RPMI7951 (cell line): ENCODE measurements at regions not wholly inside any gene's neighbourhood (a gene's known extent, or its start where the extent isn't known, plus 50 kb on each side); places are given as distances from the start of the nearest gene placed in this dataset.

Experiments
- DNase-seq: peaks from one replicate; pipeline ENCODE4 v3.0.0-alpha.2; 2012; ENCODE audit warnings: low read depth

- no peak for DNase-seq
Observed at GRCh38 chr5:133799571-133800237, 168.7 kb downstream of the C5orf15 start.

- DNase-seq = peak; percentile 29
Observed at GRCh38 chr5:133797167-133797566, 171.3 kb downstream of the C5orf15 start.

DNA sequence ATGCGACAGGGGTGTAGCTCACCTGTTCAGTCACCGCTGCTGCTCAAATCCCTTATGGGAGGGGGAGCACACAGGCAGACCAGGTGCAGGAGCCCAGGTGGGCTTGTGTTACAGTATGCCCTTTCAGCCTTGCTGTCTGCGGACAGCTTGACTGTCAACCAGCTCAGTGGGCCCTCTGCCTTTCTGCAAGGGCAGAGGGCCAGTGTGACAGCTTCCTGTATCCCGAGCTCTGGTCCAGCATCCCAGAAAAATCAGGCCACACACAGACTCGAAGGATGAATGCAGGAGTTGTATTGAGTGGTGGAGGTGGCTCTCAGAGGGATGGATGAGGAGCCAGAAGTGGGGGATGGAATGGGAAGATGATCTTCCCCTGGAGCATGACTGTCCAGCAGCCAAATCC, 172.2 kb downstream of the C5orf15 start:
- DNase-seq = no peak

DNA sequence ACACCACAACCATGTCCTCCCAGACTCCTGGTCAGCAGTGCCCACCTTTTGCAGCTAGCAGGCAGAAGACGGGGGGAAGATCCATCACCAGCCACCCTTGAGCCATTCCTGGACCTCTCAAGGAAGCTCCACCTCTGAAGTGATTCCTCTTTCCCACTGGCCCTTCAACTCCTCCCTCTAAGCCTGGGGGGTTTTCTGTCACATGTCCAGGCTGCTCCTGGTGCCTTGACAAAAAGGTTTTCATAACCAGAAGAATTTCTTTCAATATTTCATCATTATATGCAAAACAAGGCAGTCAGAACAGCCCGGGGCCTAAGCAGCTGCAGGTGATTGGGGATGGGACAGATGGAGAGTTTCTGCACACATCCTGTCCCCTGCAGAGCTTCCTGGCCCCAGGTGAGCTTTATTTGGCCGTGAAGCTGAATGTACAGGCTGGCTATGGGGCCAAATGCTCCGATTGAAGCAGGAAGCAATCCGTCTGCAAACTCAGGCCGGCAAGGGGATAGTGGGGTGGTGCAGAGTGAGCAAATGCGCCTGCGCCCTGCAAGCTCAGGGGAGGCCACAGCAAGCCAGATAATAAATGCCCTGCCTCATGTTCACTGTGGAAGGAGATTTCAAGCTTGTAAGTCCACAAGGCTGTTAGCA, 173.5 kb downstream of the C5orf15 start:
- no peak for DNase-seq

GRCh38 chr5:133793756-133794465, 174.5 kb downstream of the C5orf15 start:
- DNase-seq = no peak

GRCh38 chr5:133792655-133793054, 175.8 kb downstream of the C5orf15 start:
- no peak for DNase-seq

DNA sequence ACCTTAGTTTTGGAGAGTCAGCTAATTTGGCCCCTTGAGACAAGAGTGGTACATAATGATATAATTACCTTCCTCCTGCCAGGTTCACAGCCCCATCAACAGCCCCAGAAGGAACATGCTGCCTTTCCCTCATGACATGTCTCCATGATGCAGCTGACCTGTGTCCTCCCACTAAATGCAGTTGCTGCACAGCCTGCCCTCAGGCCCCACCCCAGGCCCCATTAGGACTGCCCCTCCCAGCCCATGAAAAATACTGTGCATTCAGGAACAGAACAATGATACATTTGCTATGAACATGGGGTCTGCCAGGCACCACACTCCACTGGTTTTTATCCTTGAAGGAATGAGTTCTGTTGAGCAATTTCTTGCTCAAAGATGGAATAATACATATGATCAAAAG, 176.4 kb downstream of the C5orf15 start:
- no peak for DNase-seq

- DNase-seq = no peak
Observed at GRCh38 chr5:133790898-133791297, 177.5 kb downstream of the C5orf15 start.

DNA sequence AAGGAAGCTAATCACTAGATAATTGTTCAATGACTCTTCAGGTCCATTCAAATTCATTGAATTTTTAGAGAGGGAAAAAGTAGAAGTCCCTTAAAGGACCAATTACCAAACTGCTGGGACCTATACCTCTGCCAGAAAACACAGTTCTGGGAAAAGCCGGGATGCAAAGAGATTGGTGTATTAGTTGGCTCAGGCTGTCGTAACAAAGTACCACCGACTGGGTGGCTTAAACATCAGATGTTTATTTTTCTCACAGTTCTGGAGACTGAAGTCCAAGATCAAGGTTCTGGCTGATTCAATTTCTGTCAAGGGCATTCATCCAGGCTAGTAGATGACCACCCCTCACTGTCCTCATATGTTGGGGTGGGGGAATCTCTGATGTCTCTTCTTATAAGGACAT, 177.1 kb upstream of the FSTL4 start:
- no peak for DNase-seq

DNA sequence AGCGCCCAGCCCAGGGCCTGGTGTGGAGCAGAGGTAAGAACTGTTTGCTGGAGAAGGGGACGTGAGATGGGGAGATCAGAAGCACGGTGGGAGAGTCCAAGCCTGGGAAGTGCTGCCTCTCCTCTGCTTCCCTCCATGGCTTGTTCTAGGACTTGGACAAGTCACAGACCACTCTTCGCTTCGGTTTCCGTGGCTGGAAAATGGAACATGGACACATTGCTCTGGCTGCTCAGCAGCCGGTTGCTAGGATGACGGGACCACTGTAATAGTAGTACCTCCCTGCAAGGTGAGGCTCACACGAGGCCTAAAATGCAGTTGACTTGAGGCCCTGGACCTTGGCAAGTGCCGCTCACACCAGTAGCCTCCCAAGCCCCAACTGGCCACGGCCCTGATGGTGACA, 175.8 kb upstream of the FSTL4 start:
- no peak for DNase-seq

DNA sequence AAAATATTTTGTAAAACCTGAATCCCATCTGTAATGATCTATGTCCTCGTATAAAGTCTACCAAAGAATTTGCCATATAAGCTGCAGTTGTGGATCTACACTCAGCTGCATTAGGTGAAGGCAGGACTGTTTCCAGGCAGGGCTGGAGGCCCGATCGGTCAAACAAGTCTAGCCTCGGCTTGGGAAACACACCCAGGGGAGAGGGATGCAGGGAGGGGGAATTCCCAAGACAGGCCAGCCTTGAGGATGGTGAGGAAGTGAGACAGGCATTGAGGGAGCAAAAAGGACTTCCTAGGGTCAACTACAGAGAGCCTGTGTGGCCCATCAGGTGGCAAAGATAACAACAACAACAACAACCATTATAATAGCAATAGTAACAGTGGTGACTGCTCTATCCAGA, 174.1 kb upstream of the FSTL4 start:
- no peak for DNase-seq

GRCh38 chr5:133785182-133785581, 172.8 kb upstream of the FSTL4 start:
- no peak for DNase-seq

DNA sequence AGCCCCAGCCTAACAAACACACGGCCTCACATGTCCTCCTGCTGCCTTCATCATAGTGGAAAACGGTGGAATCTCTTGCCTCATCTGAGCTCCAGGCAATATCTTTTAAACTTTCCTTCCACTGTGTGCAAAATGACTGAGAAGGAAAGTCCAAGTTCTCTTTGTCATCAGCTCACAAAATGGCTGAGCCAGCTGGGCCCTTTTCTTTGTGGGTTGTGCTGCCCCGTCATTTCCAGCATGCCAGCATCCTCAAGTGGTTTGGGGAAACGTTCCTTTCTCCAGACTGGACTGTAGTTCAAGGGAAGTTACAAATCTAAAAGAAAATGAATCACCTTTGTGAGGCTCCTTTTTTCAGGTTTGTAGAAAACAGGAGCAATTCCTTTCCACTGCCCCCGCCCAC, 171.1 kb upstream of the FSTL4 start:
- DNase-seq = peak; percentile 8

DNA sequence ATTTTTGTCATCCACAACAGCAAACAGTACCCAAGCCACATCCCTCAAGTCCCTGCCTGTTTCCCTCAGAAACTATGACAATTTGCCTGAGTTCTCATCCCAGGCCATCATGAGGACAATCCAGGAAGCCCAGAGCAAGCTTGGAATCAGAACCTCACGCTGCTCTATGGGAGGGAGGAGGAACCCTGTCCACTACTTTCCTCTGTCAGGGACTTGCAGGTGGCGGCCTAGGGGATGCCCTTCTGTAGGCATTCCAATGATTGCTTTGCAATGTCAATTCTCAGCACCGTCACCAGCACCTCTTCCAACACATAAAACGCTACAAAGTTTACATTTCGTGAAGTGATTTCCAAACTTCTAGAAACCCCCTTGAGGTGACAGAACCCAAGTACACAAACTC, 170.4 kb upstream of the FSTL4 start:
- DNase-seq = no peak

DNA sequence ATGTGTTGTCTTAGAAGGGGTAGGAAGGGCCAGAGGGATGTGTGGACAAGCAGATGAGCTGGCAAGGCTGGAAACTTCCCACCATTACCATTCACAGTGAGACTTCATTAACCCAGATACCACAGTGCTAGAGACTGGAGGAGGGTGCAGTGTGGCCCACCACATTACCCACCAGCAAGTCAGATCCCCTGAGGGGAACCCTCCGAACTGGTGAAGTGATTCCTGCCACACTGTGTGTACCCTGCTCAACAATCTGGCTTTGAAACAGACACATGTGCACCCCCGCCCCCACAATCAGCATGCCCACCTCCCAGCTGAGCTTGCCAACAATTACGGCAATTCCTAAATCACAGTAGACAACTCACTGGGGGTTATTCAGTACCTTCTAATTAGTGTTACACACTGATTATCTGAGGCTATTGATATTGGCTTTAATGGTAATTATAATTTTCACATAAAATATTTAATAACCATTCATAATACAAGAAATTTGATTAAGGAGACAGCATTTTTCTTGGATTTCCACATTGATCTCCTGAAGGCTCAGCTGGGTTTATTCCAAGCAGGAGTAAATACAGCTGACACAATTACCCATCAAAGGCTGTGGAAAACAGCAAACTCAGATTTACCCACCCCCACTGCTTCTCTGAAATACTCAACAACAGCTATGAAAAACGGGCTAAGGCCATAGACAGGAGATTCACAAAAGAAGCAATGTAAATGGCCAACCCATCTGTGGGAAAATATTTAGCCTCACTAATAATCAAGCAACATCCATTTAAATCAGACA, 169.3 kb upstream of the FSTL4 start:
- no peak for DNase-seq

GRCh38 chr5:133780619-133781280, 168.4 kb upstream of the FSTL4 start:
- DNase-seq = no peak

DNA sequence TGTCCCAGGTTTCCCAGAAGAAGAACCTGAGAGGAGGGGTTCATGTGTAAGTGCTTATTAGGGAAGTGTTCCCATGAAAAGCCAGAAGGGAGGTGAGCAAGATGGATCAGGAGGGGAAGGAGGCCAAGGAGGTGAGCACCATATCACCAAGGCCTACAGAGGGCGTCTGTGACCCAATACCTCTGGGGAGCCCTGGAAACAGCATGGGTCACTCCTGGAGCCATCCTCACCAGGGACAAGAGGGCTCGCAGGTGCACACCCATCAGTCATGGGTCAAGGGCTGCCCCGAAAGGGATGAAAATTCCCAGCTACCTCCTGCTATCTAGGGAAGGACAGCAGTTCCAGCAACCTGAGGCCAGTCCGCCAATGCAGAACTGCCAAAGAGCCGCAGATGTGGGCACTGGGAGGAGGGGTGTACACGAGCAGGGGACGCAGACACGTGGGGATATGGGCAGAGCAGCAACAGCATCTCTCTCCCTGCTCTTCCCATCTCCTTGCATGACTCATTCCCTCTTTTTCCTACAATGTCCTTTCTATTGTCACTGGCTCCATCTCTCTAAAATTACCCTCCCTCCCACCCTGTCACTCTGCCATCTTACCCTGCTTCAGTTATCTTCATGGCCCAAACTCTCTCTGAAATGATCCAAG, 167.6 kb upstream of the FSTL4 start:
- DNase-seq = no peak

GRCh38 chr5:133778636-133779035, 166.3 kb upstream of the FSTL4 start:
- DNase-seq = no peak

- DNase-seq = no peak
Observed at GRCh38 chr5:133777951-133778350, 165.6 kb upstream of the FSTL4 start.

- no peak for DNase-seq
Observed at GRCh38 chr5:133775584-133776304, 163.4 kb upstream of the FSTL4 start.
